ENCODE measurements at regions not wholly inside any gene's neighbourhood (a gene's known extent, or its start where the extent isn't known, plus 50 kb on each side); places are given as distances from the start of the nearest gene placed in this dataset.
A peak's percentile ranks its signal among the peaks of the same experiment; 100 is the strongest.

DNA sequence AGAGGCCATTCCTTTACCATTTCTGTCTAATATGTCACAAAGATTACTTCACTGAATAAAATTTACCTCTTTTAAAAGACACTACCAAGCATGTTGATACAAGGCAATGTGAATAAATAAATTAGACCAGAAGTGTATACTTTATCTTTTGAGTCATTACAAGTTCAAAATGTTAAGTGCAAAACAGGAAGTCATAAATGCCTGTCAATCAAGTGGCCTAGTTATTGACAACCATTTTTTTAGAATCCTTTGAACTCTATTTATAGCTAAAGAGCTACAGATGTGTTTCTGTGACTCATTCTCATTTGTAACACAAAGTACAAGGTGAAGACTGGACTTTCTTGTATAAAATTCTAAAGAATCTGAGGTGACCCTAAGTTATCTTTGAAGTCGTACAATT, 602.7 kb upstream of the SEMA6A start:
- no peaks in the 10 kb centered on the region for H3K36me3 ChIP-seq (ENCODE audit: control insufficient read depth, insufficient read depth, low read length)
- no peak overlapping the region for H3K27ac ChIP-seq (ENCODE audit: low read length)
- no peaks in the 10 kb centered on the region for H3K27me3 ChIP-seq (ENCODE audit: control insufficient read depth, insufficient read depth, low read length)
- no peaks in the 10 kb centered on the region for H3K4me1 ChIP-seq (ENCODE audit: control insufficient read depth, insufficient read depth, low read length)
- no CpG with 5 or more reads among the region's 1 CpG for WGBS (ENCODE audit: insufficient coverage)
- no peak overlapping the region for H3K4me3 ChIP-seq (ENCODE audit: low read length)
- no peak for DNase-seq
- no peaks in the 10 kb centered on the region for H3K9me3 ChIP-seq (replicated peaks; ENCODE audit: control insufficient read depth, low read depth, low read length)

DNA sequence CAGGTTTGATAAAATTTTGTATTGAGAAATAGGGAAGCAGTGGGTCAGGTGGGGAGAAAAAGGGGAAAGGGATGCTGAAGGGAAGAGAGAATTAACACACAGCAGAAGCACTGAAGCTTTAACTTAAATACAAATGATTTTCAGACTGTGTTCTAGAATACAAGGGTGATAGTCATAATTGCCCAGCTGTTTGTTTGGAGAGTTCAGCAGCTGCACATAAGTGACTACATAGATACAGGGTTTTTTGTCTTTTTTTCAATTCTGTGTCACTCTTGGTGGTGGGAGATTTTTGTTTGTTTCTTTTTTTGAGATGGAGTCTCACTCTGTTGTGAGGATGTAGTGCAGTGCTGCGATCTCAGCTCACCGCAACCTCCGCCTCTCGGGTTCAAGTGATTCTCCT, 590.4 kb upstream of the SEMA6A start:
- peak; percentile 29 for DNase-seq
- no CpG with 5 or more reads among the region's 4 CpGs for WGBS (ENCODE audit: insufficient coverage)
- no peaks in the 10 kb centered on the region for H3K9me3 ChIP-seq (replicated peaks; ENCODE audit: control insufficient read depth, low read depth, low read length)

GRCh38 chr5:117161718-117162335, 587.2 kb upstream of the SEMA6A start:
- peak; percentile 70 for DNase-seq
- peaks cover 5% of the 10 kb centered on the region for H3K4me1 ChIP-seq (ENCODE audit: control insufficient read depth, insufficient read depth, low read length)
- H3K36me3 ChIP-seq (ENCODE audit: control insufficient read depth, insufficient read depth, low read length), result no peaks in the 10 kb centered on the region
- no peak overlapping the region for H3K4me3 ChIP-seq (ENCODE audit: low read length)
- H3K27ac ChIP-seq (ENCODE audit: low read length), result peak overlapping the region; percentile 66
- H3K27me3 ChIP-seq (ENCODE audit: control insufficient read depth, insufficient read depth, low read length), result no peaks in the 10 kb centered on the region
- no peaks in the 10 kb centered on the region for H3K9me3 ChIP-seq (replicated peaks; ENCODE audit: control insufficient read depth, low read depth, low read length)
- WGBS (ENCODE audit: insufficient coverage), result no CpG with 5 or more reads among the region's 7 CpGs

More for the DNA sequence above, 590.4 kb upstream of the SEMA6A start:
- Histone ChIP-seq H3K27ac (ENCODE audit: low read length) (no peak overlapping the region), H3K27me3 (ENCODE audit: control insufficient read depth, insufficient read depth, low read length) (no peaks in the 10 kb centered on the region), H3K4me3 (ENCODE audit: low read length) (no peak overlapping the region), H3K4me1 (ENCODE audit: control insufficient read depth, insufficient read depth, low read length) (peaks cover 5% of the 10 kb centered on the region), H3K36me3 (ENCODE audit: control insufficient read depth, insufficient read depth, low read length) (no peaks in the 10 kb centered on the region)

DNA sequence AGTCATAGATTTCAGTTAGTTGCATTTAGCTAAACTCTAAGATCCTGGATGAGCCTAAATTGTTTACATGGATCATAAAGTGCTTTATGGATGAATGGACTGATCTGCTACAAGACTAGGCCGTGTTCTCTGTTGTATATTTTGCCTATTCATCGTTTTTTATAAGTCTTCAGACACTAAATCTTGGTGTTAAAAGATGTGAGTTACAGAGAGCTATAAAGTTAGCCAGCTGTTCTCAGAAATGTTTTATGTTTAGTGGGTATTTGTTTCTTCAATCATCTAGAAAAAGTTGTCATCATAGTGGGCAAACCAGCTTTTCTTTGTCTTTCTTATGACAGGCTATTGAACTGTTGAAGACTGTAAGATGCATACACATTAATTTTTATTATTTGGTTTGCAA, 585.8 kb upstream of the SEMA6A start:
- Histone ChIP-seq H3K9me3 (replicated peaks; ENCODE audit: control insufficient read depth, low read depth, low read length) (no peaks in the 10 kb centered on the region), H3K27me3 (ENCODE audit: control insufficient read depth, insufficient read depth, low read length) (no peaks in the 10 kb centered on the region), H3K4me3 (ENCODE audit: low read length) (no peak overlapping the region), H3K36me3 (ENCODE audit: control insufficient read depth, insufficient read depth, low read length) (no peaks in the 10 kb centered on the region), H3K4me1 (ENCODE audit: control insufficient read depth, insufficient read depth, low read length) (peaks cover 5% of the 10 kb centered on the region), H3K27ac (ENCODE audit: low read length) (no peak overlapping the region)
- no peak for DNase-seq
- WGBS (ENCODE audit: insufficient coverage), result no CpG with 5 or more reads among the region's 2 CpGs

- Histone ChIP-seq H3K27me3 (ENCODE audit: control insufficient read depth, insufficient read depth, low read length) (no peaks in the 10 kb centered on the region), H3K27ac (ENCODE audit: low read length) (no peak overlapping the region), H3K4me1 (ENCODE audit: control insufficient read depth, insufficient read depth, low read length) (no peaks in the 10 kb centered on the region), H3K36me3 (ENCODE audit: control insufficient read depth, insufficient read depth, low read length) (no peaks in the 10 kb centered on the region), H3K9me3 (replicated peaks; ENCODE audit: control insufficient read depth, low read depth, low read length) (no peaks in the 10 kb centered on the region), H3K4me3 (ENCODE audit: low read length) (no peak overlapping the region)
- no peak for DNase-seq
- no CpG with 5 or more reads among the region's 4 CpGs for WGBS (ENCODE audit: insufficient coverage)
These were observed 574.7 kb upstream of the SEMA6A start for GRCh38 chr5:117149312-117149711.

DNA sequence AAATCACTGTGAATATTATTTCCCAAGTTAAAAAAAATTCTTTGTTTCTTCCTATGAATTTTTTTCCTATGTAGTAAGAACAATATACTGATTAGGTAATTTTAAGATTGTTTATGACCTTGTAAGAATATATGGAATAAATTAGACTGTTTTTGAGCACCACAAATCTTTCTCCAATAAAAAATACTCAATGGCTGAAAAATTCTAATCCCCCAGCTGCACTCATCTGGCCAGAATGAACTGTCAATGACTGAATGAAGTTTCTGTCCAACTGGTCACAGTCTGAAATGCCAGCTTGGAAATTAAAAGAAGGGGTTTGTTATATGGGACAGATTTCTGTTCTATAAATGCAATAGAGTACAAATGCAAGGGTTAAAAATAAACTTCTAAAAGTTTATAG, 569.5 kb upstream of the SEMA6A start:
- peak; percentile 72 for DNase-seq

GRCh38 chr5:117143406-117143805, 568.8 kb upstream of the SEMA6A start:
- H3K4me1 ChIP-seq (ENCODE audit: control insufficient read depth, insufficient read depth, low read length), result peaks cover 2% of the 10 kb centered on the region
- peak; percentile 66 for DNase-seq
- H3K36me3 ChIP-seq (ENCODE audit: control insufficient read depth, insufficient read depth, low read length), result no peaks in the 10 kb centered on the region

More for the DNA sequence above, 569.5 kb upstream of the SEMA6A start:
- Histone ChIP-seq H3K9me3 (replicated peaks; ENCODE audit: control insufficient read depth, low read depth, low read length) (no peaks in the 10 kb centered on the region), H3K27ac (ENCODE audit: low read length) (peak overlapping the region; percentile 62), H3K36me3 (ENCODE audit: control insufficient read depth, insufficient read depth, low read length) (no peaks in the 10 kb centered on the region), H3K27me3 (ENCODE audit: control insufficient read depth, insufficient read depth, low read length) (no peaks in the 10 kb centered on the region), H3K4me1 (ENCODE audit: control insufficient read depth, insufficient read depth, low read length) (peaks cover 2% of the 10 kb centered on the region), H3K4me3 (ENCODE audit: low read length) (no peak overlapping the region)

DNA sequence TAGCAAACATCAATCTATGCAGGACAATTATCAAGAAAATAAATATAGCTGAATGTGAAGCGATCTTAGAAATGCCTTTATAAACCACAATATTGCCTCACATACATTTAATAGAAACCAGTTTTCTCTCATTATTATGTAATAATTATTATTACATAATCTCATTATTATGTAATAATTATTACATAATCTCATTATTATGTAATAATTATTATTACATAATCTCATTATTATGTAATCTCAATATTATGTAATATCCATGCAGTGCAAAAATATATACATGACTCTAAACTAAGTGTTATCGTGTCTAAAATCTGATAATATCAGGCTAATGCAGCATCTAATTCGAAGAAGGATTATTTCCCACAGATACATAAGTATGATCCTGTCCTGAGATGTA, 563.9 kb upstream of the SEMA6A start:
- Histone ChIP-seq H3K4me3 (ENCODE audit: low read length) (no peak overlapping the region), H3K27me3 (ENCODE audit: control insufficient read depth, insufficient read depth, low read length) (no peaks in the 10 kb centered on the region), H3K9me3 (replicated peaks; ENCODE audit: control insufficient read depth, low read depth, low read length) (no peaks in the 10 kb centered on the region), H3K27ac (ENCODE audit: low read length) (no peak overlapping the region), H3K36me3 (ENCODE audit: control insufficient read depth, insufficient read depth, low read length) (no peaks in the 10 kb centered on the region), H3K4me1 (ENCODE audit: control insufficient read depth, insufficient read depth, low read length) (peaks cover 2% of the 10 kb centered on the region)
- no CpG with 5 or more reads among the region's 3 CpGs for WGBS (ENCODE audit: insufficient coverage)
- no peak for DNase-seq

More at GRCh38 chr5:117143406-117143805, 568.8 kb upstream of the SEMA6A start:
- Histone ChIP-seq H3K9me3 (replicated peaks; ENCODE audit: control insufficient read depth, low read depth, low read length) (no peaks in the 10 kb centered on the region), H3K27ac (ENCODE audit: low read length) (peak overlapping the region; percentile 62), H3K27me3 (ENCODE audit: control insufficient read depth, insufficient read depth, low read length) (no peaks in the 10 kb centered on the region), H3K4me3 (ENCODE audit: low read length) (no peak overlapping the region)

DNA sequence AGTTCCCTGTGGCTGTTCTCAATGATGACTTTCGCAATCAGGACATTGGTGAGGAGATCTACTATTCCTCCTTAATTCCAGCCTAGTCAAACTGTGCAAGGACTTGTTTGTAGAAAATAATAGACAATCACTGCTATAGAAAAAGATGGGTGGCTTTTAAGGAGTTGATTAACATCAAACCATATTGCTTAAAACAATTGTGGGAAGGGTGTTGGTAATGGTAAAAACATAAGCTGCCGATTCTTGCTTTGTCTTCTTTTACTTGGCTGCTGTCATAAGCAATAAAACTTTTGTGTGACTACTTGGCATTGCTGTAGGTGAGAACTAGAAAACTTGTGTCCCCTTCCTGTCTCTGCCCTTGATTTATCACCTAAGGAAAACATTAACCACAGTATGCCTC, 561.2 kb upstream of the SEMA6A start:
- no peaks in the 10 kb centered on the region for H3K27me3 ChIP-seq (ENCODE audit: control insufficient read depth, insufficient read depth, low read length)
- no peak overlapping the region for H3K4me3 ChIP-seq (ENCODE audit: low read length)
- DNase-seq, result no peak
- no peak overlapping the region for H3K27ac ChIP-seq (ENCODE audit: low read length)
- H3K36me3 ChIP-seq (ENCODE audit: control insufficient read depth, insufficient read depth, low read length), result no peaks in the 10 kb centered on the region
- WGBS (ENCODE audit: insufficient coverage), result no CpG with 5 or more reads among the region's 2 CpGs
- H3K4me1 ChIP-seq (ENCODE audit: control insufficient read depth, insufficient read depth, low read length), result no peaks in the 10 kb centered on the region
- no peaks in the 10 kb centered on the region for H3K9me3 ChIP-seq (replicated peaks; ENCODE audit: control insufficient read depth, low read depth, low read length)

DNA sequence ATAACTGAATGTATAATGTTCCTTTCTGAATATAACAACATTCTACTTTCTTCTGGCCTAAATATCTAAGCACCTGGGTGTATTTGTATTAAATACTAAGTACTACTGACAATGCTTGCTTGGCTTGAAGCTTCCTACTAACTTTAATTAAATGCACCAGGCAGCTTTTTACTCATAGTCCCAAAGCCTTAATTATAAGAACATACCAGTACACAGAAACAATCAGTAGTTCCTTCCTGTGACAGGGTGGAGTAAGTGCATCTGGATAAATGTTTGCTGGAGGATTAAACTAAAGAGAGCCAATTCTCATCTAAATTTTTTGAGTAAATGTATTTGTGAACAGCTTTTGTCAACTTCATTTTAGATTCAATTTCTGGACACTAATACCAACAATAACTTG, 558.6 kb upstream of the SEMA6A start:
- Histone ChIP-seq H3K27me3 (ENCODE audit: control insufficient read depth, insufficient read depth, low read length) (no peaks in the 10 kb centered on the region), H3K9me3 (replicated peaks; ENCODE audit: control insufficient read depth, low read depth, low read length) (no peaks in the 10 kb centered on the region), H3K4me1 (ENCODE audit: control insufficient read depth, insufficient read depth, low read length) (no peaks in the 10 kb centered on the region), H3K4me3 (ENCODE audit: low read length) (no peak overlapping the region), H3K27ac (ENCODE audit: low read length) (no peak overlapping the region), H3K36me3 (ENCODE audit: control insufficient read depth, insufficient read depth, low read length) (no peaks in the 10 kb centered on the region)
- peak; percentile 4 for DNase-seq

DNA sequence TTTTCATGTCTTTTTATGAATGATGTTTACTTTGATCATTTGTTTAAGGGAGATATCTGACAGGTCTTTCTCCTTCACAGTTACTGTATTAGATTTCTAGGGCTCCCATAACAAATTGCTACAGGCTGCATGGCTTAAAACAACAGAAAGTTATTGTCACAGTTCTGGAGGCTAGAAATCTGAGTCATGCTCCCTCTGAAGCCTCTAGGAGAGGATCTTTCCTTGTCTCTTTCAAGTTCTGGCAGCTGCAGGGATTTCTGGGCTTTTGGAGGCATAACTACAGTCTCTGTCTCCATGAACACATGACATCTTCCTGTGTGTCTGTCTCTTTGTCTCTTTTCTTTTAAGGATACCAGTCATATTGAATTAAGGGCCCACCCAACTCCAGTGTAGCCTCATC, 557.3 kb upstream of the SEMA6A start:
- peak; percentile 64 for DNase-seq
- Histone ChIP-seq H3K27me3 (ENCODE audit: control insufficient read depth, insufficient read depth, low read length) (no peaks in the 10 kb centered on the region), H3K4me1 (ENCODE audit: control insufficient read depth, insufficient read depth, low read length) (no peaks in the 10 kb centered on the region), H3K36me3 (ENCODE audit: control insufficient read depth, insufficient read depth, low read length) (no peaks in the 10 kb centered on the region), H3K4me3 (ENCODE audit: low read length) (no peak overlapping the region), H3K27ac (ENCODE audit: low read length) (no peak overlapping the region), H3K9me3 (replicated peaks; ENCODE audit: control insufficient read depth, low read depth, low read length) (no peaks in the 10 kb centered on the region)

Data from muscle of leg (tissue), 3 donors.